ENCODE measurements at regions not wholly inside any gene's neighbourhood (a gene's known extent, or its start where the extent isn't known, plus 50 kb on each side); places are given as distances from the start of the nearest gene placed in this dataset.
"Not testable (repeated sequence)": the region's sequence is repeated elsewhere in the genome, so short reads cannot be mapped to it uniquely, and the experiment has no call there.

DNA sequence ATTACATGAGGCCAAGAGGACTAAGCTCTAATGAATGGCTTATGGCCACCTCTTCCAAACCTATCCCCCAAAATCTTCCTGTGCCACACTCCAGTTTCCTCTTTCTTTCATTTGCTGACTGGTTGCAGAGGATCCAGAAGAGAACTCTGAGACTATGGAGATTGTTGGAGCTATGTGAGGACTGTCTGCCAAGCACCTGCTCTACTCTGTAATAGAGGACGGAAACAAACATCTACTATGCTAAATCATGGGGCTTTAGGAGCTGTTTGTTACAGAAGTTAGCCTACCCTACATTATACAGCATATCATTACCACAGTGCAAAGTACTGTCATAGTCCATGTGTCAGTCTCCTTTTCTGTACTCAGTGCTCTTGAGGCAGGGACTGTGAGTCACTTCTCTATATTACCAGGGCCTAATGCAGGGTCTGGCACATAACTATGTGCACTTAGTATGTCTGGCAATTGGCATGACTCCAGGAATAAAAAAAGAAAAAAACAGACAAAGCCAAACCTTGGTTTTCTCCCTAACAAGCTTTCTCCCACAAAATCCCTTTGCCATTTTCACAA is 95.1 kb downstream of the RPAP3 start:
- Histone ChIP-seq H3K9ac (ENCODE audit: low read length) (no peak overlapping the region), H2AK5ac (ENCODE audit: low read length, severe bottlenecking) (no peak overlapping the region), H3K4ac (ENCODE audit: low read depth in 1 of 2, low read length in 2 of 2) (no peak overlapping the region), H3K36me3 (ENCODE audit: control insufficient read depth in 1 of 2, insufficient read depth in 2 of 2, low read depth in 1 of 2, low read length in 2 of 2) (peaks cover 14 to 15% of the 10 kb centered on the region in 2 experiments), H2BK15ac (ENCODE audit: low read depth, poor library complexity, severe bottlenecking) (no peak overlapping the region), H3K79me1 (replicated peaks; ENCODE audit: low read length, poor library complexity, severe bottlenecking) (peaks cover 3% of the 10 kb centered on the region), H3K27me3 (ENCODE audit: control insufficient read depth in 1 of 2, insufficient read depth in 1 of 2, low read length in 2 of 2) (no peaks in the 10 kb centered on the region), H2BK5ac (ENCODE audit: low read depth, low read length, poor library complexity, severe bottlenecking) (no peak overlapping the region), H4K8ac (ENCODE audit: low read length) (no peak overlapping the region), H3K18ac (ENCODE audit: low read depth in 1 of 2, low read length in 2 of 2) (no peak overlapping the region), H3K23ac (ENCODE audit: low read length in 2 of 2) (no peak overlapping the region), H4K91ac (ENCODE audit: low read length) (no peak overlapping the region), H2BK120ac (ENCODE audit: low read depth, low read length) (no peak overlapping the region), H3K9me3 (ENCODE audit: control insufficient read depth, low read length) (peaks cover 23% of the 10 kb centered on the region), H3K4me2 (ENCODE audit: low read length, poor library complexity, severe bottlenecking) (no peak overlapping the region), H2AFZ (ENCODE audit: low read depth, low read length) (no peak overlapping the region), H3K14ac (ENCODE audit: low read length in 2 of 2) (no peak overlapping the region), H3K4me1 (ENCODE audit: control insufficient read depth, insufficient read depth, low read depth, low read length) (no peaks in the 10 kb centered on the region), H2BK12ac (ENCODE audit: low read length in 2 of 2) (no peak overlapping the region), H3K27ac (ENCODE audit: low read length, poor library complexity, severe bottlenecking) (no peak overlapping the region), H3K4me3 (ENCODE audit: insufficient read depth in 1 of 2, low read depth in 1 of 2, low read length in 2 of 2) (no peak overlapping the region)
- no CpG with 5 or more reads among the region's 1 CpG for WGBS
- no peak for DNase-seq

- Histone ChIP-seq H3K36me3 (ENCODE audit: control insufficient read depth in 1 of 2, insufficient read depth in 2 of 2, low read depth in 1 of 2, low read length in 2 of 2) (peaks cover 15 to 19% of the 10 kb centered on the region in 2 experiments), H2BK15ac (ENCODE audit: low read depth, poor library complexity, severe bottlenecking) (no peak overlapping the region), H3K18ac (ENCODE audit: low read depth in 1 of 2, low read length in 2 of 2) (no peak overlapping the region), H2BK5ac (ENCODE audit: low read depth, low read length, poor library complexity, severe bottlenecking) (no peak overlapping the region), H2AK5ac (ENCODE audit: low read length, severe bottlenecking) (no peak overlapping the region), H4K91ac (ENCODE audit: low read length) (no peak overlapping the region), H3K4me1 (ENCODE audit: control insufficient read depth, insufficient read depth, low read depth, low read length) (no peaks in the 10 kb centered on the region), H3K14ac (ENCODE audit: low read length in 2 of 2) (no peak overlapping the region), H3K4me2 (ENCODE audit: low read length, poor library complexity, severe bottlenecking) (no peak overlapping the region), H3K9me3 (ENCODE audit: control insufficient read depth, low read length) (peaks cover 23% of the 10 kb centered on the region), H2BK12ac (ENCODE audit: low read length in 2 of 2) (no peak overlapping the region), H3K23ac (ENCODE audit: low read length in 2 of 2) (no peak overlapping the region), H2BK120ac (ENCODE audit: low read depth, low read length) (no peak overlapping the region), H3K27me3 (ENCODE audit: control insufficient read depth in 1 of 2, insufficient read depth in 1 of 2, low read length in 2 of 2) (no peaks in the 10 kb centered on the region), H4K8ac (ENCODE audit: low read length) (no peak overlapping the region), H3K9ac (ENCODE audit: low read length) (no peak overlapping the region), H3K79me1 (replicated peaks; ENCODE audit: low read length, poor library complexity, severe bottlenecking) (peaks cover 3% of the 10 kb centered on the region), H3K27ac (ENCODE audit: low read length, poor library complexity, severe bottlenecking) (no peak overlapping the region), H2AFZ (ENCODE audit: low read depth, low read length) (no peak overlapping the region), H3K4ac (ENCODE audit: low read depth in 1 of 2, low read length in 2 of 2) (no peak overlapping the region), H3K4me3 (ENCODE audit: insufficient read depth in 1 of 2, low read depth in 1 of 2, low read length in 2 of 2) (no peak overlapping the region)
- 98% methylated on average over 3 of the region's 3 CpGs for WGBS
- no peak for DNase-seq
Measured at GRCh38 chr12:47609806-47610205, 96.0 kb downstream of the RPAP3 start.

GRCh38 chr12:47608671-47609070 is 97.2 kb downstream of the RPAP3 start:
- not testable (repeated sequence) for H3K4me2 ChIP-seq (ENCODE audit: low read length, poor library complexity, severe bottlenecking); H3K4me3 ChIP-seq (ENCODE audit: insufficient read depth in 1 of 2, low read depth in 1 of 2, low read length in 2 of 2); H3K9ac ChIP-seq (ENCODE audit: low read length); H3K14ac ChIP-seq (ENCODE audit: low read length in 2 of 2); H2BK5ac ChIP-seq (ENCODE audit: low read depth, low read length, poor library complexity, severe bottlenecking); H3K27me3 ChIP-seq (ENCODE audit: control insufficient read depth in 1 of 2, insufficient read depth in 1 of 2, low read length in 2 of 2); H4K91ac ChIP-seq (ENCODE audit: low read length); H3K79me1 ChIP-seq (replicated peaks; ENCODE audit: low read length, poor library complexity, severe bottlenecking); DNase-seq; H2BK12ac ChIP-seq (ENCODE audit: low read length in 2 of 2); H4K8ac ChIP-seq (ENCODE audit: low read length); H2AK5ac ChIP-seq (ENCODE audit: low read length, severe bottlenecking); H3K23ac ChIP-seq (ENCODE audit: low read length in 2 of 2); H3K27ac ChIP-seq (ENCODE audit: low read length, poor library complexity, severe bottlenecking); H3K18ac ChIP-seq (ENCODE audit: low read depth in 1 of 2, low read length in 2 of 2); H2BK15ac ChIP-seq (ENCODE audit: low read depth, poor library complexity, severe bottlenecking); H2AFZ ChIP-seq (ENCODE audit: low read depth, low read length); H2BK120ac ChIP-seq (ENCODE audit: low read depth, low read length); H3K4me1 ChIP-seq (ENCODE audit: control insufficient read depth, insufficient read depth, low read depth, low read length); H3K4ac ChIP-seq (ENCODE audit: low read depth in 1 of 2, low read length in 2 of 2)
- H3K36me3 ChIP-seq (ENCODE audit: control insufficient read depth in 1 of 2, insufficient read depth in 2 of 2, low read depth in 1 of 2, low read length in 2 of 2): peaks cover 15% of the 10 kb centered on the region in 2 experiments
- peaks cover 21% of the 10 kb centered on the region for H3K9me3 ChIP-seq (ENCODE audit: control insufficient read depth, low read length)
- WGBS: 97% methylated on average over 3 of the region's 4 CpGs

DNA sequence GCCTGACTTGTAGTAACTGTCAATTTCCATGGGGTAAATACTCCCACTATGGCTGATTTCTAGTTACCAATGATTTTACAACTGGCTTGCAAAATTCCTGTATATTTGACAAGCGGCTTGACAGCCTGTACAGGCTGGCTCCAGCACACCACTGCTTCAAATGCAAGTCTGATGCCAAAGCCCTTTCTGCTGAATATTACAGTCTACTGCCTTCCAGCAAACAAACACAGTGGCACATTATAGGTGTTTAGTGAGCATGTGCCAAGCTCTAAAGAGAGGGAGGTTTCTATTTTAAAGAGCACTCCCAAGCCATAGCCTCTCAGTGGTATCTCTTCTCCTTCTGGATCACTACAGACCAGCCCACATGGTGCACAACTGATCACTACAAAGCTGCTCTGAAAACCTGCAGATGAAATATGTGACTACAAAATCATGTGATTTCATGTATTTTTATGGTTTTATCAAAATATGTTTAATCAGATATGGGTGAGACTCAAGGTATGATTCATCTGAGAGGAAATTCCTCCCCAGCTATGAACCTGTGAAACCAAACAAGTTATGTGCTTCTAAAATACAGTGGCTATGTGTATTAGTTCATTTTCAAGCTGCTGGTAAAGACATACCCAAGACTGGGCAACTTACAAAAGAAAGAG is 101.5 kb downstream of the RPAP3 start:
- no peak overlapping the region for H2BK12ac ChIP-seq (ENCODE audit: low read length in 2 of 2)
- peaks cover 10% of the 10 kb centered on the region for H3K9me3 ChIP-seq (ENCODE audit: control insufficient read depth, low read length)
- no peak overlapping the region for H4K91ac ChIP-seq (ENCODE audit: low read length)
- WGBS: 88% methylated on average over 1 of the region's 1 CpG
- H2AFZ ChIP-seq (ENCODE audit: low read depth, low read length): no peak overlapping the region
- H3K27ac ChIP-seq (ENCODE audit: low read length, poor library complexity, severe bottlenecking): no peak overlapping the region
- H2BK120ac ChIP-seq (ENCODE audit: low read depth, low read length): no peak overlapping the region
- H3K79me1 ChIP-seq (replicated peaks; ENCODE audit: low read length, poor library complexity, severe bottlenecking): no peaks in the 10 kb centered on the region
- DNase-seq: no peak
- H3K4me1 ChIP-seq (ENCODE audit: control insufficient read depth, insufficient read depth, low read depth, low read length): no peaks in the 10 kb centered on the region
- H3K18ac ChIP-seq (ENCODE audit: low read depth in 1 of 2, low read length in 2 of 2): no peak overlapping the region
- H2BK5ac ChIP-seq (ENCODE audit: low read depth, low read length, poor library complexity, severe bottlenecking): no peak overlapping the region
- no peak overlapping the region for H3K23ac ChIP-seq (ENCODE audit: low read length in 2 of 2)
- H3K27me3 ChIP-seq (ENCODE audit: control insufficient read depth in 1 of 2, insufficient read depth in 1 of 2, low read length in 2 of 2): no peaks in the 10 kb centered on the region
- no peak overlapping the region for H4K8ac ChIP-seq (ENCODE audit: low read length)
- no peak overlapping the region for H3K4me2 ChIP-seq (ENCODE audit: low read length, poor library complexity, severe bottlenecking)
- peaks cover 9 to 11% of the 10 kb centered on the region in 2 experiments for H3K36me3 ChIP-seq (ENCODE audit: control insufficient read depth in 1 of 2, insufficient read depth in 2 of 2, low read depth in 1 of 2, low read length in 2 of 2)
- no peak overlapping the region for H2BK15ac ChIP-seq (ENCODE audit: low read depth, poor library complexity, severe bottlenecking)
- H3K4ac ChIP-seq (ENCODE audit: low read depth in 1 of 2, low read length in 2 of 2): no peak overlapping the region
- no peak overlapping the region for H2AK5ac ChIP-seq (ENCODE audit: low read length, severe bottlenecking)
- no peak overlapping the region for H3K9ac ChIP-seq (ENCODE audit: low read length)
- no peak overlapping the region for H3K14ac ChIP-seq (ENCODE audit: low read length in 2 of 2)
- no peak overlapping the region for H3K4me3 ChIP-seq (ENCODE audit: insufficient read depth in 1 of 2, low read depth in 1 of 2, low read length in 2 of 2)
